GM23338 (cell line): ENCODE measurements at regions not wholly inside any gene's neighbourhood (a gene's known extent, or its start where the extent isn't known, plus 50 kb on each side); places are given as distances from the start of the nearest gene placed in this dataset.

Source experiments
- ATAC-seq: fragments of 200-7000 bp; cut with Tn5 transposase; 3 replicates; pipeline ENCODE4 v1.9.1; 2020
- DNase-seq: peaks from one replicate; pipeline ENCODE4 v3.0.0-alpha.2; 2015; ENCODE audit warnings: low spot score
- H2AFZ ChIP-seq: fragments of 200-600 bp; sonication (generic); 2 replicates; pipeline ENCODE4 v1.8.0; 2016; ENCODE audit warnings: antibody characterized with exemption, mild to moderate bottlenecking, moderate library complexity
- H3F3A ChIP-seq: fragments of 200-600 bp; sonication (generic); replicated peaks from 2 replicates; pipeline ENCODE4 v1.8.0; 2017; ENCODE audit warnings: antibody characterized with exemption, mixed run types, low read depth
- H3K27ac ChIP-seq: fragments of 200-600 bp; sonication (generic); 2 replicates; pipeline ENCODE4 v1.6.1; 2016; ENCODE audit warnings: low read depth
- H3K27me3 ChIP-seq: fragments of 200-600 bp; sonication (generic); 2 replicates; pipeline ENCODE4 v1.8.0; 2016; ENCODE audit warnings: mild to moderate bottlenecking, mixed run types, moderate library complexity; ENCODE audit not compliant: insufficient read depth
- H3K36me3 ChIP-seq: fragments of 200-600 bp; sonication (generic); 2 replicates; pipeline ENCODE4 v1.8.0; 2016; ENCODE audit warnings: mild to moderate bottlenecking; ENCODE audit not compliant: insufficient read depth
- H3K4me1 ChIP-seq: fragments of 200-600 bp; sonication (generic); 2 replicates; pipeline ENCODE4 v1.8.0; 2016; ENCODE audit warnings: mild to moderate bottlenecking, moderate library complexity; ENCODE audit not compliant: insufficient read depth
- H3K4me2 ChIP-seq: fragments of 200-600 bp; sonication (generic); 2 replicates; pipeline ENCODE4 v1.7.1; 2017; ENCODE audit warnings: mixed run types
- H3K4me3 ChIP-seq: fragments of 200-600 bp; sonication (generic); 2 replicates; pipeline ENCODE4 v1.6.1; 2016; ENCODE audit warnings: mixed run types
- H3K79me2 ChIP-seq: fragments of 200-600 bp; sonication (generic); replicated peaks from 2 replicates; pipeline ENCODE4 v1.8.0; 2017; ENCODE audit warnings: mild to moderate bottlenecking; ENCODE audit not compliant: insufficient read depth
- H3K9me2 ChIP-seq: fragments of 200-600 bp; sonication (generic); 2 replicates; pipeline ENCODE4 v1.8.0; 2017; ENCODE audit not compliant: insufficient read depth
- H4K20me1 ChIP-seq: fragments of 200-600 bp; sonication (generic); replicated peaks from 2 replicates; pipeline ENCODE4 v1.8.0; 2017; ENCODE audit warnings: mild to moderate bottlenecking; ENCODE audit not compliant: insufficient read depth
- H3K27ac Mint-ChIP-seq: 2 replicates; pipeline ENCODE4 v1.8.0; 2020; ENCODE audit warnings: inconsistent platforms, mild to moderate bottlenecking, moderate library complexity, mixed read lengths
- H3K27me3 Mint-ChIP-seq: 3 replicates; pipeline ENCODE4 v1.8.0; 2022; ENCODE audit warnings: low read depth, mild to moderate bottlenecking, moderate library complexity, mixed read lengths, inconsistent platforms; ENCODE audit not compliant: insufficient read depth, poor library complexity
- H3K36me3 Mint-ChIP-seq: 3 replicates; pipeline ENCODE4 v1.8.0; 2021; ENCODE audit warnings: low read depth, mild to moderate bottlenecking, inconsistent platforms, moderate library complexity, mixed read lengths
- H3K4me1 Mint-ChIP-seq: 3 replicates; pipeline ENCODE4 v1.8.0; 2020; ENCODE audit warnings: mild to moderate bottlenecking, inconsistent platforms, mixed read lengths
- H3K4me3 Mint-ChIP-seq: 3 replicates; pipeline ENCODE4 v1.8.0; 2021; ENCODE audit warnings: moderate library complexity, mild to moderate bottlenecking, inconsistent platforms, mixed read lengths
- H3K9me3 Mint-ChIP-seq: 3 replicates; pipeline ENCODE4 v1.8.0; 2020; ENCODE audit warnings: moderate library complexity, mild to moderate bottlenecking, inconsistent platforms, mixed read lengths
- CREB1 ChIP-seq: fragments of 250-450 bp; sonication (Bioruptor Pico); IDR thresholded peaks from 2 replicates; pipeline ENCODE4 v1.5.0; 2020; ENCODE audit warnings: low read depth, mild to moderate bottlenecking, moderate library complexity
- CTCF ChIP-seq, 2 experiments: fragments of 200-600 bp in 1 of 2; sonication (generic) in 1 of 2; conservative IDR thresholded peaks; 2 replicates each; pipeline versions ENCODE4 v1.5.1 to v1.6.1; 2016 to 2017; ENCODE audit warnings: antibody characterized with exemption in 2 of 2, low read depth in 2 of 2, mild to moderate bottlenecking in 2 of 2, moderate library complexity in 1 of 2
- ETS1 ChIP-seq: IDR thresholded peaks from 2 replicates; pipeline ENCODE4 v1.6.1; 2016; ENCODE audit warnings: antibody characterized with exemption
- EZH2phosphoT487 ChIP-seq: fragments of 200-600 bp; sonication (generic); IDR thresholded peaks from one replicate; pipeline ENCODE4 v1.8.1; 2018; ENCODE audit warnings: antibody characterized with exemption; ENCODE audit not compliant: unreplicated experiment
- NANOG ChIP-seq: IDR thresholded peaks from 2 replicates; pipeline ENCODE4 v1.6.1; 2016; ENCODE audit warnings: antibody characterized with exemption, borderline replicate concordance
- POLR2AphosphoS5 ChIP-seq: IDR thresholded peaks from 2 replicates; pipeline ENCODE4 v1.6.1; 2016; ENCODE audit warnings: antibody characterized with exemption, low read depth
- STAT1 ChIP-seq: IDR thresholded peaks from one replicate; pipeline ENCODE4 v1.6.1; 2016; ENCODE audit warnings: antibody characterized with exemption; ENCODE audit not compliant: unreplicated experiment
- ZNF114 ChIP-seq: fragments of 250-450 bp; sonication (Bioruptor Pico); IDR thresholded peaks from 2 replicates; pipeline ENCODE4 v1.5.0; 2020; ENCODE audit warnings: mild to moderate bottlenecking, moderate library complexity
- ZNF331 ChIP-seq: fragments of 250-450 bp; sonication (Bioruptor Pico); IDR thresholded peaks from 2 replicates; pipeline ENCODE4 v1.5.0; 2020; ENCODE audit warnings: low read depth, mild to moderate bottlenecking, moderate library complexity
- TF ChIP-seq, protein P1 (sequence below): IDR thresholded peaks from one replicate; pipeline ENCODE4 v1.6.1; 2018; ENCODE audit warnings: antibody characterized with exemption; ENCODE audit not compliant: unreplicated experiment

DNA sequence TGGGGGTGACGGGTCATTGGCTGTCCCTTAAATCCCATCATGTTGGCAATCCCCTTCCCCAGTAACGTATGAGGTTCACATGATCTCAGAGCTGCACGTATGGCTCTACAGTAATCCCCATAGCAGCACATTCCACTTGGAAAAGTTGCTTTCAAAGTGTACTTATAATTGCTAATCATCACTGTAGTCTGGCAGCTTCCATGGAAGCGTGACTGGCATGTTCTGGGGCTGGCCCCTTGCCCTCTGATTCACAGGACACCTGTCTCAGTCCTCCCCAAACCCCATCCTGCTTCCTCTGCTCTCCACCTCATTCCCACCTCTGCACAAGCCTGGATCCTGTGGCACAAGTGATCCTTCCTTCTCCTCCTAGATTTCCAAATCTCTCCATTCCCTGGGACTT is 102.2 kb downstream of the TSEN15 start (continued):
- TF ChIP-seq, protein P1, sequence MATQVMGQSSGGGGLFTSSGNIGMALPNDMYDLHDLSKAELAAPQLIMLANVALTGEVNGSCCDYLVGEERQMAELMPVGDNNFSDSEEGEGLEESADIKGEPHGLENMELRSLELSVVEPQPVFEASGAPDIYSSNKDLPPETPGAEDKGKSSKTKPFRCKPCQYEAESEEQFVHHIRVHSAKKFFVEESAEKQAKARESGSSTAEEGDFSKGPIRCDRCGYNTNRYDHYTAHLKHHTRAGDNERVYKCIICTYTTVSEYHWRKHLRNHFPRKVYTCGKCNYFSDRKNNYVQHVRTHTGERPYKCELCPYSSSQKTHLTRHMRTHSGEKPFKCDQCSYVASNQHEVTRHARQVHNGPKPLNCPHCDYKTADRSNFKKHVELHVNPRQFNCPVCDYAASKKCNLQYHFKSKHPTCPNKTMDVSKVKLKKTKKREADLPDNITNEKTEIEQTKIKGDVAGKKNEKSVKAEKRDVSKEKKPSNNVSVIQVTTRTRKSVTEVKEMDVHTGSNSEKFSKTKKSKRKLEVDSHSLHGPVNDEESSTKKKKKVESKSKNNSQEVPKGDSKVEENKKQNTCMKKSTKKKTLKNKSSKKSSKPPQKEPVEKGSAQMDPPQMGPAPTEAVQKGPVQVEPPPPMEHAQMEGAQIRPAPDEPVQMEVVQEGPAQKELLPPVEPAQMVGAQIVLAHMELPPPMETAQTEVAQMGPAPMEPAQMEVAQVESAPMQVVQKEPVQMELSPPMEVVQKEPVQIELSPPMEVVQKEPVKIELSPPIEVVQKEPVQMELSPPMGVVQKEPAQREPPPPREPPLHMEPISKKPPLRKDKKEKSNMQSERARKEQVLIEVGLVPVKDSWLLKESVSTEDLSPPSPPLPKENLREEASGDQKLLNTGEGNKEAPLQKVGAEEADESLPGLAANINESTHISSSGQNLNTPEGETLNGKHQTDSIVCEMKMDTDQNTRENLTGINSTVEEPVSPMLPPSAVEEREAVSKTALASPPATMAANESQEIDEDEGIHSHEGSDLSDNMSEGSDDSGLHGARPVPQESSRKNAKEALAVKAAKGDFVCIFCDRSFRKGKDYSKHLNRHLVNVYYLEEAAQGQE: no peak
- TF ChIP-seq ETS1 (no peak), CTCF (conservative IDR thresholded peaks at IDR 0.05; ENCODE audit: low read depth in 2 of 2) (no peak), NANOG (no peak), CREB1 (CRISPR knock-in tag) (no peak)

GRCh38 chr1:184156521-184157393 is 105.2 kb downstream of the TSEN15 start:
- ATAC-seq: peak; percentile 80
- peak; percentile 14 for DNase-seq
- peaks cover 9% of the 10 kb centered on the region for H3K27me3 Mint-ChIP-seq
- no peak overlapping the region for H3K27ac ChIP-seq
- no peak overlapping the region for H2AFZ ChIP-seq
- no peaks in the 10 kb centered on the region for H3K36me3 Mint-ChIP-seq
- no peaks in the 10 kb centered on the region for H3K9me2 ChIP-seq
- H3K27ac Mint-ChIP-seq: no peak overlapping the region
- no peaks in the 10 kb centered on the region; the same call in 1 of the 2 replicates for H3K36me3 ChIP-seq
- H3K4me1 Mint-ChIP-seq: peaks cover 35% of the 10 kb centered on the region
- H3K4me2 ChIP-seq: no peak overlapping the region
- TF ChIP-seq CTCF (conservative IDR thresholded peaks at IDR 0.05; ENCODE audit: low read depth in 2 of 2) (no peak), NANOG (no peak), ZNF331 (CRISPR knock-in tag) (no peak), ZNF114 (CRISPR knock-in tag) (no peak), ETS1 (no peak), POLR2AphosphoS5 (no peak), STAT1 (no peak), EZH2phosphoT487 (no peak), CREB1 (CRISPR knock-in tag) (no peak)
- TF ChIP-seq, protein P1: no peak
- H3K4me3 Mint-ChIP-seq: no peak overlapping the region
- H4K20me1 ChIP-seq: no peaks in the 10 kb centered on the region
- H3K79me2 ChIP-seq: no peaks in the 10 kb centered on the region
- no peak overlapping the region for H3K4me3 ChIP-seq
- H3F3A ChIP-seq: no peaks in the 10 kb centered on the region
- no peaks in the 10 kb centered on the region for H3K9me3 Mint-ChIP-seq
- peaks cover 18% of the 10 kb centered on the region; the same call in 1 of the 2 replicates for H3K4me1 ChIP-seq
- no peaks in the 10 kb centered on the region for H3K27me3 ChIP-seq
